COLO829 (cell line): ENCODE measurements at regions not wholly inside any gene's neighbourhood (a gene's known extent, or its start where the extent isn't known, plus 50 kb on each side); places are given as distances from the start of the nearest gene placed in this dataset.

Experiments used
- DNase-seq: peaks from one replicate; pipeline ENCODE4 v3.0.0; 2012; ENCODE audit warnings: low spot score

DNA sequence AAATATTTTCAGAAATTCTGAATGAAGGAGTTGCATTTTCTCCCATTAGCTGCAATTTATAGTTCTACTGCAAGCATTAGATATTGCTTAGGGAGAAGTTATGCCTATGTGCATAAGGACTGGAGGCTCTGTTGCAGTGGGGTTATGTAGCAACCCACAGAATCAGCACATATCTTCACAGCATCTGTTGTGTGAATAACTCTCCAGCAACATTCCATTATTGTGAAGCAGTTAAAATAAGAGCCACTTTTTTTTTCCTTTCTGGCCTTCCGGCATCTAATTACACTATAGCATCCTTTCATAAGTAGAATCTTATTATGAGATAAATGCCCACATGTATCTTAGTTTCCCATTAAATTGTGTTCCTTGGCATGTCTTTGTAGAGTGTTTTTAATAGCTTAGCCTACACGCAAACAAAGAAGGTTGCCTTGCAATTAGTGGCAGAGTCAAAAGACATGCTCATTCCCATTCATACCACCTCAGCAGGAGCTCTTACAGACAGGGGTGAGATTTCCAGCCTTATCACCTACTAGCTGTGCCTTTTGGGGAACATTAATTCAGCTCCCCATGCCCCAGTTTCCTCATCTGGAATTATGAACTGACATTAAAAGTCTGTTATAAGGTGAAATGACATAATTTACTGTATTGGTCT, 596.0 kb upstream of the GOT2 start:
- peak; percentile 9 for DNase-seq

DNA sequence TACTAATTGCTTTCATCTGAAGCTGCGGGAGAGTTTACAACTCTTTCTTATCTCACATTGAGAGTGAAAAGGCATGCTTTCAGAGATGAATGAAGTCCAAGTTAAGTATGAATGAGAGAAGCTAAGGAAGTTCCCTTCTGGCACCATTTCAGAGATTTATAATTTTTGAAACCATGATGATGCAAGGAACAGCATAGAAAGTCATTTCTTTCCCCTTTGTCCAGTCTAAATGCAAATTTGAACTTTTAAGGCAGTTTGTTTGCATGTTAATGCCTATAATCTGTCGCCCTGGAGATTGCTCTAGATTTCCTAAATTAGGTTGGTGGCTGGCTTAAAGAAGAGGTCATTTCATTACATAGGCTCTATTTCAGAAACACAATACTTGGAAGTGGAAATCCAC, 594.8 kb upstream of the GOT2 start:
- DNase-seq: no peak

DNA sequence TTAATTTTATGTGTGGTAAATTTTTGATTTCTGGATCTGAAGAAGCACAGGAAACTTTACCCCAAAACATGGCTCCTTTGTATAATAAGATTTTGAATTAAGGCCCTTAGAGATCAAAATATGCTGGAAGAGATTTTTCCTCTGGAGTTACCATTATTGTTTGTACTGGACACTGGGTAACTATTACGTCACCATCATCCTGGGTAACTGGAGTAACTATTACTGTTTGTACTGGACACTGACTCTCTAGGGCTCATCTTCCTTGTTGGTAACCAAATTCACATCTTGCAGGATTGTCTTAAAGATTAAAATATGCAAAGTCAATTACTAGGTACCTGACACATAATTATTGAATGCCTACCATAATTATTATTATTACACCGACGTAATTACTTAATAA, 593.8 kb upstream of the GOT2 start:
- no peak for DNase-seq

DNA sequence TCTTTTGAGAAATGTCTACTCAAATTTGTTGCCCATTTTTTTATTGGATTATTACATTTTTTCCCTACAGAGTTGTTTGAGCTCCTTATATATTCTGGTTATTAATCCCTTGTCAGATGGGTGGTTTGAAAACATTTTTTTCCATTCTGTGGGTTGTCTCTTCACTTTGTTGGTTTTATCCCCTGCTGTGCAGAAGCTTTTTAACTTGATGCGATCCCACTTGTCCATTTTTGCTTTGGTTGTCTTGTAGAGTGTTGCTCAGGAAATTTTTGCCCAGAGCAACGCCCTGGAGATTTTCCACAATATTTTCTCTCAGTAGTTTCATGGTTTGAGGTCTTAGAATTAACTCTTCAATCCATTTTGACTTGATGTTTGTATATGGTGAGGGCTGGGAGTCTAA, 592.8 kb upstream of the GOT2 start:
- DNase-seq: no peak

DNA sequence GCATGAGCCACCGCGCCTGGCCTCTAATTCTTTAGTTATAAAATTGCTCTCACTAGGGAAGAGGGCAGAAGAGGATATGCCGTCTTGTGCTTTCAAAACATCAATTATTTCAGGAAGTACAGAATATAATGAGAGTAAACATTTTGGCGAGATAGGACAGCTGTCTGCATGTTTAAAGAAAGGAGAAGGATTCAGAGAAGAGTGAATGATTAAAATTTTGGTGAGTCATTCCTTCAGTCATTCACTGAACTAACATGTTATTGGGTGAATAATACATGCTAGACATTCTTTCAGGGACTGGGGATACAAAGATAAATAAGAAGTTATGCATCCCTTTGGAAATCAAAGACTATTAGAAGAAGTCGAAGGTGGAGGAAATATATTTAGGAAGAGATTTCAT, 590.3 kb upstream of the GOT2 start:
- no peak for DNase-seq

DNA sequence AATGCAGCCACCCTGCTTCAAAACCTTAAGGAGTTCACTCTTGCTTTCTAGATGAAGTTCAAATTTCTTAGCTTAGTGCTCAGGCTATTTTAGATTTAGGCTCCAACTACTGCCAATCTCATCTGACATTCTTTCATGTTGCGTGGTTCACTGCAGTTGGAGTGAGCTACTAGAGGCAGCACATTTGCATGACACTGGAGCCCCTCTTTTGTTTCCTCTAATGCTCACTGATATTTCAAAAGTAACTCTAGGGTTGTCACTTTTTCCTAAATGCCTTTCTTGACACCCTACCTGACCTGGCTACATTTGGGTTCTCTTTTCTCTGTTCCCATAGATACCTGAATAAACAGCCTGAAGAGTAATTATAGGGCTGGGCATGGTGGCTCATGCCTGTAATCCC, 586.5 kb upstream of the GOT2 start:
- DNase-seq: no peak

DNA sequence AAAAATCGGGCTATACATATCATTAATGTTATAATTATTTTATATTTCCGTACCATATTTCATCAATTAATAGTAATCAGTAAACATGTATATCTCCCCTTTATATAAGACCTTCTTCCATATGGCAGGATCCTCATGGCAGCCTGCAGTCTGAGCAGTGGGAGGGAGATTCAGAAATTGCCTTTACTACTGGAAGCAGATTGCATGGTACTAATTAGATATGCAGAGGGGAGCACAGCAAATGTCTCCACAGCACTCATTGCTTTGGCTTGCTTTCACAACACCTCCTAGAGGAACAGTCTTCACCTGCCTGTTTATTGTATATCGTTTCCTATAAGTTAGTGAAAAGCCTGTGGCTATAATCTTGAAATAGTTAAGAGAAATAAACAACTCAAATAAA, 585.8 kb upstream of the GOT2 start:
- no peak for DNase-seq

DNA sequence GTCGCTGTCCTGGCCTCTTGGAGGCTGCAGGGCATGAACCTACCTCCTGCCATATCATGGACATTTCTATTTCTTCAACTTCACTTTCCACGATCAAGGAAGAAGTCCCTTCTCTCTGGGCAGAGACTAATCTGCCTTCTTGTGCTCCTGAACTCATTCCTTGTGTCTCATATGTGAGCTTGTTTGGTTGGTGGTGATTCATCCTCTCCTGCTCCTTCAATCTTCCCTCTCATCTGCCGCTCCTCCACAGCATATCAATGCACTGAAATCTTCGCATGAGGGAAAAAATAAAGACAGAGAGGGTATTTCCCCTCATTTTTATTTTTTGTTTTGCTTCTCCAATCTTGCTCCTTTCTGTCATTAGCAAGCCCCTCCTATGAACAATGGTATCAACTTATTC, 571.7 kb upstream of the GOT2 start:
- DNase-seq: no peak

DNA sequence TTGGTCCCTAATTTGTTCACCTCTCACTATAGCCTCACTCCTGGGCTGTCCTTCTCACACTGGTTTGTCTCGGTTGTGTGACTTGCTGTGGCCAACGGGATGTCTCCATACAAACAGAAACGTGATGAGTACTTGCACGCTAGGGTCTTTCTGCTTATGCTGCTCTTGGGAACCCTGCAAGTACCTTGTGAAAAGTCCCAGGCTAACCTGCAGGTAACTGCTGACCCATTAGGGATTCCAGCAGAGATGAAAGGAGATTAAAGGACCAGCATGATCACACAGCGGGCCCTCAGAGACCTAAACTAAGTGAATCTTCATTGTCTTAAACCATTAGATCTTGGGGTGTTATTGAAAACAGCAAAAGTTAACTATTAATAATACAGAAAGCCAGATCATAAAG, 562.8 kb upstream of the GOT2 start:
- DNase-seq: no peak

DNA sequence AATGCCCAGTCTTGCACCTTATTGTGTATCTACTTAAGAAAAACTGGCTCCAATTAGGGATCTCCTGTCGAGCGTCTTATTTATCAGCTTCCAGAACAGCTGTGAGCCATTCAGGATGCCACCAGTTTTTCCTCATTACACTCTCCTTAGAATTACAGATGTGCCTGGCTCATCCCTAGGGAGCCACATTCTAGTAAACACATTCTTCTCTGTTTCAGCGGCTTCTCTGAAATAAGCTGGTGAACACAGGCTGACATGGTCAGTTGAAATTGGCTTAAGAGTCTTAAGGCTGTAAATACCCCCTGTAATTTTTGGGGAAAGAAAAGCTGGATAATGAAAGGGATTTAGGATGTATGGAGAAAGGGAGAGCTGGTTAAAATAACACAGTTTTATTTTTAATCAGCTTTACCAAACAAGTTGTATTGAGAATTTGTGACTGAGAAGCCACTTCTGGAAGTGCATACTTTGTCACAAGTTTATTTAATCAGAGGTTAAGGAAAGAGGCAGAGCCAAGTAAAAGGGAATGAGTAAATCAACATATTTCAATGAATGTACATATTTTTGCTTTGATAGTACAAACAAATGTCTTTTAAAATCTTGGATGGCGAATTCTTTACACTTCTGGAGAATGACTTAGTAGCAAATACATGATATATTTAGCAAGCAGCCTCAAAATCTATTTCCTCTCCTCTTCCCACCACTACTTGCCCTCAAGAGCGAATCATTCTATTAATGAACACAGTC, 562.0 kb upstream of the GOT2 start:
- no peak for DNase-seq

DNA sequence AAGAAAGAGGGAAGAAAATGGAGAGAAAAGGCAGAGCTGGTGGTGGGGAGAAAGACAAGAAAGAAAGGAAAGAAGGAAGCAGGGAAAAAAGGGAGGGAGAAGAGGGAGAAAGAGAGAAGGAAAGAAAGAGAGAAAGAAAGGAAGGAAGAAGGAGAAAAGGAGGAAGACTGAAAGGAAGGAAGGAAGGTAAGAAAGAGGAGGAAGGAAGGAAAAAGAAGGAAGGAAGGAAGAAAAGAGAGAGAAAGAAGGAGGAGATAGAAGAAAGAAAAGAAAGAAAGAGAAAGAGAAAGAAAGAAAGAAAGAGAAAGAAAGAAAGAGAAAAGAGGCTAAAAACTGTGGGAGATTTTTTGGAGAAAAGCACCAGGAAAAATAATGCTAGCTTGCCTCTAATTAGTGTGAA, 561.4 kb upstream of the GOT2 start:
- no peak for DNase-seq

DNA sequence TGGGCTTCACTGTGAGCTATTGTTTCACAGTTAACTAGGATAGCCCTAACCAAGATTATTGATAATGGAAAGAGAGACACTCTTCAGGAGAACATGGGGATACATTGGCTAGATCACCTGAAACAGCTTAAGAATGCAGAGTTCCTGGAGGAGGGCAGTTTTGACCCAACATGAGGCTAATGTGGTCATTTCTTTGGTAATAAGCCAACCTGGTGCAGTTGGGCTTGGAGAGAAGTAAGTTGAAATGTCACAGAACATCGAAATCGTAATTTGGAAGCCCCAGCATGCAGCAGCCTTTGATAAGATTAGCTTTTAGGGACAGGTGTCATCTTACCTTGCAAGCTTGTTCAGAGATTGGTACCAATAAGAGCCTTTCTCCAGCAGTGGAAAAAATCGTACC, 556.6 kb upstream of the GOT2 start:
- no peak for DNase-seq

DNA sequence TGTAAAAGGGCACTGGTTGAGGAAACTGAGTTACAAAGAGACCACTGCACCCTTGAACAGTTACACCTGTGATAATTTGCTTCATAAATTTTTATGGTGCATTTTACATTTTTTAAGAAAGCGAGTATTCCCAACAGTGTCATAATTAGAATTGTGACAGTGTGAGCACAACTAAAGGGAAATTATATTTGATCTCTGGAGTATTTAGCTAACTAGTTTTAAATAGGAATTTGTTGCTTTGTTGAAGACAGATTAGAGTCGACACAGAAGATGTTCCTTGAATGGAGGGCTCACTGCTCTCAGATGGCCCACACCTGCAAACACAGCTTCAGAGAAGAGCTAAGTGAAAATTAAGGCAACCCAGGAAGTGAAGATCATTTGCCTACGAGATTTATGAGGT, 555.0 kb upstream of the GOT2 start:
- no peak for DNase-seq

DNA sequence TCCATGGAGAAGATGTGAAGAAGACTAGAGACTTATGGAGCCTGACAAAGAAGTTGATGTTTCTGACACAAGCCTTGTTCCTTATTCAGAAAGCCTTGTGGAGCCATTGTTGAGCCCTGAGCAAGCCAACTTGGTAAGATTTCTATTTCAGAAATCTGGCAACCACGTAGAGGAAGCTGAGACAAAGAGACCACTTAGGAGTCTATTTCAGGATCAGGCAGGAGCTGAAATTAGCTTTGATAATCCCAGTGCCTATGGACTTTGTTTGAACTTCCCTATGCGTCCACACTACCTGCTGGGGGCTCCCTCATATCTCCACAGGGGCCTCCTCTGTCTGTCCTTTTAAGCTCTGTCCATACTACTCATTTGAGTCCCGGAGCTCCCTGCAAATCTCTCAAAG, 540.0 kb upstream of the GOT2 start:
- DNase-seq: no peak

DNA sequence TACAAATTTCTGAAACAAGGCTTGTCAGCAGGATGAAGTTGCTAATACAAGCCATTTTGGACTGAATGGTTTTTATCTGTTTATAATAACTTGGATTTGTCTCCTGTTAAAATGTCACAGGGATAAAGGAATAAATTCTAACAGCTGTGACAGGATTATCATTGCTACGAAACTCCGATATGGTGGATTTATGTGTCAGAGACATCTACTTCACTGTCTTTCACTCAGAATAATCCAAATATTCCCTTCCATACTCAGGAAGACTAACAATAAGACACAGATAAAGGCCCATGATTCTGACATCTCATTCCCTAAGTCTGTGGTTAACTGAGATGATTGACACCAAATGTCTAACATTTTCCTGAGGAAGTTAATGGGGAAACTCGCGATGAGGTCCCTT, 529.8 kb upstream of the GOT2 start:
- DNase-seq: no peak

DNA sequence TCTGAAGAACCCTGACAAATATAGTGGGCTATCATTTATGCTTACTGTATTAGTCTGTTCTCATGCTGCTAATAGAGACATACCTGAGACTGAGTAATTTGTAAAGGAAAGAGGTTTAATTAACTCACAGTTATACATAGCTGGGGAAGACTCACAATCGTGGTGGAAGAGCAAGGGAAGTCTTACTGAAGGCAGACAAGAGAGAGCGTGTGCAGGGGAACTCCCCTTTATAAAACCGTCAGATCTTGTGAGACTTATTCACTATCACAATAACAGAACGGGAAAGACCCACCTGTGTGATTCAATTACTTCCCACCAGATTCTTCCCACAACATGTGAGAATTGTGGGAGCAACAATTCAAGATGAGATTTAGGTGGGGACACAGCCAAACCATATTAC, 526.8 kb upstream of the GOT2 start:
- no peak for DNase-seq

DNA sequence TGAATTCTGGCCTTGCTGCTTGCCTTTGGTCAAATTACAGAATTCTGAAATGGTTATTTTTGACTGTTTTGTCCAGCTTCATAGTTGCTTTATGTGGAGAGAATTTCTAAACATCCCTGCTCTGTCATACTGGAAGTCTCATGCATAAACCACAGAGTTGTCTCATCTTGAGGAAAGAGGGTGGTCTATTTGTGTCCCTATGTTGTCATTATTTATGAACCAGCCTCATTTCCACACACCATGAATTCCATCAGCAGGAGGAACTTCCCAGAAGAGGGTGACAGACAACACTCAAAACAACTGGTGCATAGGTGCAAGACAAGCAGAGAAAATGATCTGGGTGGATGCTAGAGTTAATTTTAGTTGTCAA, 525.8 kb upstream of the GOT2 start:
- DNase-seq: no peak

DNA sequence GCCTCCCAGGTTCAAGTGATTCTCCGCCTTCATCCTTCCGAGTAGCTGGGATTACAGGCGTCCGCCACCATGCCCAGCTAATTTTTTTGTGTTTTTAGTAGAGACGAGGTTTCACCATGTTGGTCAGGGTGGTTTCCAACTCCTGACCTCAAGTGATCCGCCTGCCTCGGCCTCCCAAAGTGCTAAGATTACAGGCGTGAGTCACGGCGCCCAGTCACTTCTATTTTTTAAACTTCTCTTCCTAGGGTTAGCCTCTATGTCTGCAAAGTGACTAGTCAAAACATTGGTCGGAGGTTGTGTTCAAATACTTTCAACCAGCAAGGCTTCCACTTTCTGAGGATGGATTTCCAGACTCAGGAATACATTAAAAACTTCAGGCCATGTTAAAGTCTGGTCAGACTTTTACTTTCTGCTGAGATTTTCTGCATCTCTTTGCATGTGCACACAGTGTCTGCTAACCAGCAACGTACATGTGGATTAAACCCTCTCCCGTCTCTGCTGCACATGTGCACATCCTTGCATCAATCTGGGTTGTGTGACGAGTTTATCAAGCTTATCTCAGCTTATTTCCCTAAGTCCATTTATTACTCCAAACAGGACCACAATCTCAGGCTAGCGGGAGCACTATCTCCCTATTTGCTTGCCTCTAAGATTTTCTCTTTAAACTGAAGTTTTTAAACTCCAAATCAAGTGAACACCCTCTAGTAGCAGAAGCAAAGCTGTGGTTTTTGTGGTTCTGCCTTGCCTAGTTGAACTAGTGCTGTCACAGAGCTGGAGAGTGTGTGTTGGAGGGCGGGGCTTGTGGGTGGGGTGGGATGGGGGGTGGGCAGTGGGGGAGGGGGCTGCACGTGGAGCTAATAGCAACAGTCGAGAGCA, 525.2 kb upstream of the GOT2 start:
- no peak for DNase-seq

DNA sequence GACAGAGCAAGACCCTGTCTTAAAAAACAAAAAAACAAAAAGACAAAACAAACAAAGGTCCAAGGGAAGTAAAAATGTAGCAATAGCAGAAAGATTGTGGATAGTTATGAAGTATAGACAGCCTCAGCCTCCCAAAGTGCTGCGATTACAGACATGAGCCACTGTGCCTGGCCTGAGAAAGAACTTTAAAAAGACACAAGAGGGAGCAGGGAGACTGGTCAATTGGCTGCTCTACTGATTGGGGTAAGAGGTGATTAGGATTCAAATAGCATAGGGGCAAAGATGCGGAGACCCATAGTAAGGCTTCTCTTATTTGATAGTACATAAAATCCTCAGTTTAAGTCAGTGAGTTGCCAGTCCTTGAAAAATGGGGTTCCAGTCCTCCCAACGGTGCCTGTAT, 518.2 kb upstream of the GOT2 start:
- no peak for DNase-seq

DNA sequence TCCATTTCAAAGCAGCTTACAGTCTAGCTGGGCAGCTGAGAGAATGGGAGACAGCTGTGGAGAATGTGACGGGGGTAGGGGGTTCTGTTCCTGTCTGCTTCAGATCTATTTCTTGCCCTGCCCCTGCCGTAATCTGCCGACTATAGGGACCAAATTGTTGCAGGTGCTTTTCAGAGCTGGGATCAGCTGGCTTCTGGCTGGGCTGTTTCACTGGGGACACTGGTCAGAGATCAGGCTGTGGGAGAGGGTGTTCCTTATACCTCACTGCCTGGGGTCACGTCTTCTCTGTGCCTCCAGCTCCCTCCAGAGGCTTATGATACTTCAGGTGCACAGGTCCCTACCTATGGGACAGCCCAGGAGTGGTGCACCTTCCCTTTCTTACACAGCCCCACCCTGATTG, 514.9 kb upstream of the GOT2 start:
- DNase-seq: no peak

DNA sequence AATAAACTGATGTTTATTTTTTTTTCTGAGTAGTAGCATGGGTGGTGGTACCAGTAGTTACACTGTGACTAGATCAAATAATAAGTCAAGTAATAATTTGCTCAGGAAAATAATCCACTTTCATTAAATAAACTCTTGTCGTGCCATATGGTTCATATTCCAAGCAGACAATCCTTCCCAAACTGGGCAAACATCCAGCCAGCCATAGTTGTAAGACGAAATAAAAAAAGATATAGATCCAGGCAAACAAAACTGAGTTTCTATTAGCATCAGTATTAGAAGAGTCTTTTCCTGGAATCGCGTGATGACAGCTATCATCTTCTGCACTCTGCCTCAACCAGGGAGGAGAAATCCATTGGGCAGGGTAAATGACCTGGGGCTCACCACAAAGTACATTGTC, 508.4 kb upstream of the GOT2 start:
- DNase-seq: no peak

DNA sequence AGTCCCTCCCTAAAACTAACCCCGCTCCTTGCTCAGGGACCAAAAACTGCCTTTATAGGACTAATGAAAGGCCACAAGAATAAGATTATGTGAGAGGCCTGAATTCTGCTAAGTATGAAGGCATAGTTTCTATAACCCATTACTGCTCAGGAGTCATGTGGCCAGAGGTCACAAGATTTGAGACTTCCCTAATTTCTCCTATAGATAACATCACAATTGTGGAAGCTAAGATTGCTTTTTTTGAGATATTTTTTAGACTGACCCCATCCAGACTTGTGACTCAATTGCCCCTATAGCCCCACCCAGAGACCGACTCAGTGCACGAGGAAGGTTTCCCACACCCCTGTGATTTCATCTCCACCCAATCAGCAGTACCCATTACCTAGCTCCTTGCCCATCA, 504.1 kb upstream of the GOT2 start:
- DNase-seq: no peak

DNA sequence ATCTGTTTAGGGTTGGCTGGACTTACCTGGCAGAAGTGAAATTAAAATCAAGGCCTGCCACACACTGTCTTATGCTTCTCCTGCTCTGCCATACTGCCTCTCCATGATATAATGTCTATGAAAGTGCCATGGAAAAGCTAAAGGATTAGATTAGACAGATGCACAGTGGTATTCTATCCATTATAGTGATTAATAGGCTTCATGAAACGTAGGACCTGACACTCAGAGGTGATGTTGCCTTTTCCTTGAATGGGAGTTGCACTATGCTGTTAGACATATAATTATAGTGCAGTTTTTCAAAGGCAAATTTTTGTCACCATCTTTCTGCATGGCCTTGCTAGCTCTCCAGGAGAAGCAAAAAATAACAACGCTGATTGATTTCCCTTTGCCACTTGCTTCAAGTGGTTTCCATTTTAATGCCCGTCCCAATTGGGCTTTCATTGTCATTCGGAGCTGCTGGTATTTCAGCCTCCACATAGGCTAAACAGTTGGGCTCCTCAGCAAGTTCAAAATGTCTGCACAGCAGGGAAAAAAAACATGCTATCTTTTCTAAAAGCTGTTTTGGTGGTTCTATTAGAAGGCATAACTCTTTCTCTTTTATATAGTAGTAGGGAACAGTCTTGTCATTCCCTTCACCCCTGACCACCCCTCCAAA, 502.8 kb upstream of the GOT2 start:
- DNase-seq: no peak
